H1 (cell line): ENCODE measurements at regions not wholly inside any gene's neighbourhood (a gene's known extent, or its start where the extent isn't known, plus 50 kb on each side); places are given as distances from the start of the nearest gene placed in this dataset.

Experiments used
- CHD7 ChIP-seq: fragments of 300-600 bp; sonication (generic); IDR thresholded peaks from 2 replicates; pipeline ENCODE4 v1.7.1; 2012; ENCODE audit warnings: low read length, moderate library complexity, mild to moderate bottlenecking, inconsistent platforms; ENCODE audit not compliant: insufficient replicate concordance

DNA sequence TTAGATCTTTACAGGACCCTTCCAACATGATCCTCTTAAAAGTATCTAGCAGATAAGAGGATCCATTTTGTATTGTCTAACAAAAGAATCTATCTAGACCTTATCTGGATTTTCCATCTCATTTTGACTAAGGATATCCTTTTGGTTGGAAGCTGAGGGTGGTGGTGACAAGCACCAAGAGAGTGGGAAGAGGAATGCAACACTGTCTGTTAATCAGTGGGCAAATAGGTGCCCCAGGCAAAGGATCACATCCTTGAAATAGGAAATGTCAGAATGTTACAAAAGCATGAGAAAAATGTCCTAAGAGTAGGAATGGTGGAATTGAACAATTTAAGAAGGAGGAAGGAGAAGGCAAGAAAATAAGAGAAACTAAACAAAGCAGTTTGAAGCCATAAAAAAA lies 420.7 kb upstream of the CNTN3 start (continued):
- TF ChIP-seq CHD7, result no peak
